ENCODE measurements at regions not wholly inside any gene's neighbourhood (a gene's known extent, or its start where the extent isn't known, plus 50 kb on each side); places are given as distances from the start of the nearest gene placed in this dataset.

- TF ChIP-seq CTCF (IDR thresholded peaks at IDR 0.05) (no peak), EP300 (IDR thresholded peaks at IDR 0.05) (no peak)
Measured at GRCh38 chr10:4685904-4686643, 139.9 kb upstream of the AKR1E2 start.
